Frontal cortex (tissue), 3 donors: ENCODE measurements at regions not wholly inside any gene's neighbourhood (a gene's known extent, or its start where the extent isn't known, plus 50 kb on each side); places are given as distances from the start of the nearest gene placed in this dataset.

Experiments used
- DNase-seq, 2 donors: peaks; one replicate each; pipeline ENCODE4 v3.0.0; 2012; ENCODE audit warnings: low spot score in 2 of 2
- FAIRE-seq: peaks from 2 replicates; lab custom pipeline; 2012; peaks lifted over from hg19 to GRCh38; lab: Jason Lieb, UNC
- donor health status: control.
- donor health status: control.
- donor health status: control.

- DNase-seq (no peak), FAIRE-seq (no peak)
Measured at GRCh38 chr11:131279654-131280384, 90.6 kb upstream of the NTM start.

- no peak for FAIRE-seq
Measured at GRCh38 chr11:131281316-131281715, 89.1 kb upstream of the NTM start.

GRCh38 chr11:131284041-131284440 lies 86.4 kb upstream of the NTM start:
- DNase-seq (no peak), FAIRE-seq (no peak)

More at GRCh38 chr11:131281316-131281715, 89.1 kb upstream of the NTM start:
- no peak for DNase-seq

- FAIRE-seq (no peak), DNase-seq (no peak)
Measured at GRCh38 chr11:131288521-131289091, 81.8 kb upstream of the NTM start.

- DNase-seq (no peak), FAIRE-seq (no peak)
Measured at GRCh38 chr11:131290185-131290584, 80.2 kb upstream of the NTM start.

GRCh38 chr11:131295986-131296385 lies 74.4 kb upstream of the NTM start:
- DNase-seq (no peak), FAIRE-seq (no peak)

GRCh38 chr11:131297441-131297840 lies 73.0 kb upstream of the NTM start:
- DNase-seq, result no peak
- FAIRE-seq, result no peak

GRCh38 chr11:131299598-131300438 lies 70.6 kb upstream of the NTM start:
- no peak for FAIRE-seq

GRCh38 chr11:131300439-131300717 lies 70.0 kb upstream of the NTM start:
- FAIRE-seq (no peak), DNase-seq (no peak)

More at GRCh38 chr11:131299598-131300438, 70.6 kb upstream of the NTM start:
- DNase-seq, result no peak

GRCh38 chr11:131301306-131301705 lies 69.1 kb upstream of the NTM start:
- FAIRE-seq, result no peak
- DNase-seq, result no peak

- FAIRE-seq, result no peak
Measured at GRCh38 chr11:131302836-131303235, 67.6 kb upstream of the NTM start.

GRCh38 chr11:131303611-131304119 lies 66.8 kb upstream of the NTM start:
- no peak for DNase-seq
- FAIRE-seq, result no peak

More at GRCh38 chr11:131302836-131303235, 67.6 kb upstream of the NTM start:
- no peak for DNase-seq

GRCh38 chr11:131305005-131305404 lies 65.4 kb upstream of the NTM start:
- no peak for FAIRE-seq
- DNase-seq, result no peak

GRCh38 chr11:131307506-131307905 lies 62.9 kb upstream of the NTM start:
- DNase-seq (peak in 1 of 2 donors; percentile 7), FAIRE-seq (no peak)

- DNase-seq, result no peak
- FAIRE-seq, result no peak
Measured at GRCh38 chr11:131309776-131310175, 60.6 kb upstream of the NTM start.

- DNase-seq (no peak), FAIRE-seq (no peak)
Measured at GRCh38 chr11:131311776-131312514, 58.5 kb upstream of the NTM start.
